A549 (cell line): ENCODE measurements at regions not wholly inside any gene's neighbourhood (a gene's known extent, or its start where the extent isn't known, plus 50 kb on each side); places are given as distances from the start of the nearest gene placed in this dataset.

Experiments used
- ATAC-seq, 2 experiments: fragments of 200-7000 bp in 1 of 2; fragments of >200 bp in 1 of 2; cut with Nextera tagmentation in 1 of 2; cut with Tn5 transposase in 1 of 2; 3 replicates each; pipeline versions ENCODE4 v1.8.0 to v1.9.1; 2018 to 2020; ENCODE audit warnings: mild to moderate bottlenecking in 1 of 2, moderate library complexity in 1 of 2
- CTCF ChIA-PET: fragments of 300-600 bp; sonication (Branson Sonifier 250); formaldehyde crosslinking; extraction: SDS; loops from one replicate; lab custom pipeline; 2021; ENCODE audit warnings: antibody characterized with exemption, inconsistent platforms; lab: Yijun Ruan, JAX
- POLR2A ChIA-PET: fragments of 350-600 bp; formaldehyde crosslinking; extraction: SDS; loops from one replicate; lab custom pipeline; 2021; ENCODE audit warnings: antibody characterized with exemption, inconsistent platforms; lab: Yijun Ruan, JAX
- DNase-seq, 2 experiments: peaks; one replicate each; pipeline versions ENCODE4 v3.0.0 to v3.0.0-alpha.2; 2011 to 2016; ENCODE audit warnings: low read depth in 1 of 2, low spot score in 1 of 2
- FAIRE-seq: peaks from 2 replicates; lab custom pipeline; 2011; peaks lifted over from hg19 to GRCh38; lab: Jason Lieb, UNC
- H3K27ac ChIP-seq, 2 experiments: fragments of >200 bp; sonication (Bioruptor Twin); formaldehyde crosslinking; 3 replicates each; pipeline ENCODE4 v1.5.1; 2016 to 2017
- H3K4me1 ChIP-seq: fragments of >200 bp; sonication (Bioruptor Twin); formaldehyde crosslinking; 3 replicates; pipeline ENCODE4 v1.6.1; 2016
- H3K4me2 ChIP-seq: fragments of >200 bp; sonication (Bioruptor Twin); formaldehyde crosslinking; 3 replicates; pipeline ENCODE4 v1.6.1; 2016
- H3K4me3 ChIP-seq: fragments of >200 bp; sonication (Bioruptor Twin); formaldehyde crosslinking; 3 replicates; pipeline ENCODE4 v1.5.1; 2016
- H3K9me3 ChIP-seq: fragments of >200 bp; sonication (Bioruptor Twin); formaldehyde crosslinking; 3 replicates; pipeline ENCODE4 v1.6.1; 2016
- BHLHE40 ChIP-seq: IDR thresholded peaks from 2 replicates; pipeline ENCODE4 v1.6.1; 2012; ENCODE audit warnings: low read depth, low read length, inconsistent platforms
- FOSB ChIP-seq: fragments of 250-450 bp; sonication (Bioruptor Pico); IDR thresholded peaks from 2 replicates; pipeline ENCODE4 v1.5.0; 2020; ENCODE audit warnings: mild to moderate bottlenecking, moderate library complexity
- GATA3 ChIP-seq: IDR thresholded peaks from 2 replicates; pipeline ENCODE4 v1.6.1; 2012; ENCODE audit warnings: borderline replicate concordance
- HDAC2 ChIP-seq: fragments of 200-600 bp; sonication (generic); IDR thresholded peaks from 2 replicates; pipeline ENCODE4 v1.6.1; 2016
- HES2 ChIP-seq: fragments of >200 bp; sonication (Bioruptor Twin); formaldehyde crosslinking; IDR thresholded peaks from 2 replicates; pipeline ENCODE4 v1.6.1; 2016
- JUN ChIP-seq, 2 experiments: fragments of >200 bp; sonication (Bioruptor Twin); formaldehyde crosslinking; IDR thresholded peaks; 2 replicates in 1 of 2; 3 replicates in 1 of 2; pipeline ENCODE4 v1.6.1; 2016 to 2017
- MYC ChIP-seq: IDR thresholded peaks from 2 replicates; pipeline ENCODE4 v1.6.1; 2012; ENCODE audit warnings: mild to moderate bottlenecking, inconsistent platforms, low read length, improper control_type of control experiment, borderline replicate concordance
- NPAS2 ChIP-seq: fragments of 250-450 bp; sonication (Bioruptor Pico); IDR thresholded peaks from 2 replicates; pipeline ENCODE4 v1.8.0; 2022; ENCODE audit warnings: mild to moderate bottlenecking, moderate library complexity, borderline replicate concordance
- PHF8 ChIP-seq: fragments of 200-600 bp; sonication (generic); IDR thresholded peaks from 2 replicates; pipeline ENCODE4 v1.6.1; 2016; ENCODE audit warnings: low read depth, mild to moderate bottlenecking, antibody characterized with exemption, moderate library complexity, borderline replicate concordance
- POLR2AphosphoS2 ChIP-seq: conservative IDR thresholded peaks from 2 replicates; pipeline ENCODE4 v1.6.1; 2012; ENCODE audit warnings: low read length, improper control_type of control experiment, inconsistent platforms
- REST ChIP-seq: fragments of 200-600 bp; sonication (generic); IDR thresholded peaks from 2 replicates; pipeline ENCODE4 v1.6.1; 2016; ENCODE audit warnings: antibody characterized with exemption, mild to moderate bottlenecking, moderate library complexity
- RNF2 ChIP-seq: fragments of 200-600 bp; sonication (generic); IDR thresholded peaks from 2 replicates; pipeline ENCODE4 v1.6.1; 2016; ENCODE audit warnings: low read depth, mild to moderate bottlenecking, antibody characterized with exemption, moderate library complexity, borderline replicate concordance
- USF2 ChIP-seq: fragments of 450-650 bp; IDR thresholded peaks from 2 replicates; pipeline ENCODE4 v1.6.1; 2014; ENCODE audit warnings: antibody characterized with exemption
- ZNF302 ChIP-seq: fragments of 250-450 bp; sonication (Bioruptor Pico); IDR thresholded peaks from 2 replicates; pipeline ENCODE4 v1.9.0; 2021; ENCODE audit warnings: inconsistent platforms, mild to moderate bottlenecking, moderate library complexity
- ZSCAN20 ChIP-seq: fragments of 250-450 bp; sonication (Bioruptor Pico); IDR thresholded peaks from 2 replicates; pipeline ENCODE4 v1.8.0; 2022; ENCODE audit warnings: mild to moderate bottlenecking, moderate library complexity
- WGBS: methylation state at CpG from one replicate; pipeline ENCODE4 v1.1.6; 2017; ENCODE audit errors: missing lambda C conversion rate; 5-methylcytosine and 5-hydroxymethylcytosine counted together

DNA sequence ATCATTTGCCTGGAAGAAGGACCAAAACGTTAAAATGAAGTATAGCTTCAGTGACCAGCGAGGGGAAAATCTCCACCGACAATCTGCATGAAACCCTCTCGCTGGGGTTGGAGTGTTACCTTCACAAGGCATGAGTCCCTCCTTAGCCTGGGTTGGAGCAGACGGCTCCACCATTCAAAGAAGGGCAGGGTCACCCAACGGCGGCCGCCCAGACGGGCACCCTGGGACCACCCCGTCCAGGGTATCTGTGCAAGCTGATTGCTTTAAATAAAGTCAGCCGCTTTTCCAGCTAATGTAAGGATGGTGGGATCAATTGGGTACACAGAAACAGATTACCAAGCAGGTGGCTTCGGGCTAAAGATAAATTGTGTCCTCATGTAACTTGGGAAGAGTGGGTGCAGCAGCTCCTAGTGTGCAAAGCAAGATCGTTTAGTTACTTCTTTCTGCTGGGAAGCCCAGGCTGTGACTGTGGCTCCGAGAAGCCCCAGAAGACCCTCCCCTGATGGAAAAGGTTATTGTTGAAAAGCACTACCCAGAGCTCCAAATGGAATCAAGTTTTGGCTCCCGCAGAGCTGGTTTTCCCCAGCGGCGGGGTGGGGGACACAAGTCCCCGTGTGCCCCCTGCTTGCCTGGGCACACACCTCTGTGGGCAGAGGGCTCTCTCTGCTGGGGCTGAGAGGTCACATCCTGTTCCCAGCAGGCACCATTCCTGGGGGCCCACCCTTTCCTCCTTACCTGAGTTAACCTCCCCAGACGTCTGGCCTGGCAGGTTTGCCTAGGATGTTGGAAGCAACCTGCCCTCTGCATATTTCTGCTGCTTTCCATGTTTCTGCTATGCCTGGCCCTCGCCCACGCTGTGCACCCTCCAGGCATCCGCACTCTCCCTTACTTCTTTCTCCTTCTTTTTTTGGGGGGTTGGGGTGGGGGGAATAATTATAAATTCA is 318.6 kb upstream of the DIO3 start:
- Histone ChIP-seq H3K9me3 (no peaks in the 10 kb centered on the region), H3K27ac (no peak overlapping the region), H3K4me1 (no peaks in the 10 kb centered on the region; the same call in 2 of the 3 replicates), H3K4me3 (no peak overlapping the region), H3K4me2 (no peak overlapping the region)
- POLR2A ChIA-PET = no interaction called here
- TF ChIP-seq RNF2 (no peak), FOSB (CRISPR knock-in tag) (no peak), JUN (IDR thresholded peaks at IDR 0.05) (no peak), REST (no peak), USF2 (no peak), HES2 (no peak), ZSCAN20 (no peak), BHLHE40 (no peak), GATA3 (no peak), NPAS2 (CRISPR knock-in tag) (no peak), PHF8 (no peak), HDAC2 (no peak), POLR2AphosphoS2 (no peak)
- no peak for FAIRE-seq
- DNase-seq = no peak
- 67% methylated on average over 18 of the region's 22 CpGs for WGBS
- ATAC-seq = no peak
- CTCF ChIA-PET = interaction anchor here (0.6 to 1.2 kb wide), 2 partner anchors 374 to 386 kb away, joined by 3 read pairs; no protein-coding TSS in a partner anchor

DNA sequence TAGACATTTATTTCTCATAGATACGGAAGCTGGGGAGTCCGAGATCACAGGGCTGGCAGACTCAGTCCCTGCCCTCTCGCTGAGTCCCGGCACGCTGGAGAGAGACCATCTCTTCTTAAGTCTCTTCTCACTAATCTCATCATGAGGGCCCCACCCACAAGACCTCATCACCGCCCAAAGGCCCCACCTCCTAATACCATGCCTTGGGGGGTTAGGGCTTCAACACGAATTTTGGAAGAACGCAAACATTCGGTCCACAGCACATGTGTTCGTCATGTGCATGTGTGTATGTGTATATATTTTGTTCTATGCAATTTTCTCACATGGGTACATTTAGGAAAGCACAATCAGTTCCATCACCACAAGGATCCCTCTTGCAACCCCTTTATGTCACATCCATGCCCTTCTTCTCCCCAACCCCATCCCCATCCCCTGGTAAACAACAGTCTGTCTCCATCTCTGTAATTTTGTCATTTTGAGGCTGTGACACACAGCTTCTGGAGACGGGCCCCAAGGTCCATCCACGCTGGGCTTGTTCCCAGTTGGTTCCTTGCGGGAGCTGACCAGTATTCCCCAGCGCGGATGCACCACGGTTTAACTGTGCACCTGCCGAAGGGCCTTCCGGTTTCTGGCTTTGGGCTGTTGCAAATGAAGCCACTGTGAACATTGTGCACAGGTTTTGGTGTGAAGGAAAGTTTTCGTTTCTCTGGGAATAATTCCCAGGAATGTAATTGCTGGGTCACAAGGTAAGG is 317.5 kb upstream of the DIO3 start:
- ATAC-seq = no peak
- no peak overlapping the region for H3K4me2 ChIP-seq
- no peak for DNase-seq
- no peaks in the 10 kb centered on the region for H3K9me3 ChIP-seq
- ChIA-PET POLR2A (no interaction called here), CTCF (interaction anchor here (1.0 to 1.2 kb wide), 2 partner anchors 8 to 385 kb away, joined by 3 to 5 read pairs; no protein-coding TSS in a partner anchor)
- H3K4me3 ChIP-seq = no peak overlapping the region
- H3K4me1 ChIP-seq = no peaks in the 10 kb centered on the region; the same call in 2 of the 3 replicates
- TF ChIP-seq MYC (no peak), ZNF302 (CRISPR knock-in tag) (no peak), BHLHE40 (no peak)
- WGBS = 83% methylated on average over 19 of the region's 19 CpGs
- no peak overlapping the region for H3K27ac ChIP-seq
- no peak for FAIRE-seq
